ENCODE measurements at regions not wholly inside any gene's neighbourhood (a gene's known extent, or its start where the extent isn't known, plus 50 kb on each side); places are given as distances from the start of the nearest gene placed in this dataset.

- Histone ChIP-seq H3K27ac (no peak overlapping the region), H3K4me3 (no peak overlapping the region), H4K20me1 (ENCODE audit: insufficient read depth, poor library complexity, severe bottlenecking) (no peaks in the 10 kb centered on the region), H3K4me2 (no peak overlapping the region), H3K36me3 (replicated peaks; ENCODE audit: insufficient read depth, low read depth) (no peaks in the 10 kb centered on the region), H3K79me2 (no peaks in the 10 kb centered on the region), H2AFZ (no peak overlapping the region), H3K9me3 (ENCODE audit: low read depth) (no peaks in the 10 kb centered on the region), H3K9me2 (replicated peaks; ENCODE audit: insufficient read depth) (no peaks in the 10 kb centered on the region), H3K4me1 (ENCODE audit: insufficient read depth) (peaks cover 3% of the 10 kb centered on the region), H3K27me3 (no peaks in the 10 kb centered on the region)
- no peak for DNase-seq (ENCODE audit: low spot score)
- no peak for TF ChIP-seq EZH2phosphoT487 (IDR thresholded peaks at IDR 0.05; ENCODE audit: low read depth, severe bottlenecking, unreplicated experiment)
- TF ChIP-seq CTCF (IDR thresholded peaks at IDR 0.05; ENCODE audit: poor library complexity), result no peak
- TF ChIP-seq EZH2 (IDR thresholded peaks at IDR 0.05; ENCODE audit: borderline replicate concordance), result no peak
- WGBS (ENCODE audit: low lambda C conversion rate, missing lambda C conversion rate), result 85% methylated on average over 2 of the region's 2 CpGs
Measured at GRCh38 chr1:14255711-14256110, 342.8 kb upstream of the KAZN start.

GRCh38 chr1:14259191-14259757 is 339.2 kb upstream of the KAZN start:
- TF ChIP-seq CTCF (IDR thresholded peaks at IDR 0.05; ENCODE audit: poor library complexity), result no peak
- TF ChIP-seq EZH2 (IDR thresholded peaks at IDR 0.05; ENCODE audit: borderline replicate concordance), result no peak
- TF ChIP-seq EZH2phosphoT487 (IDR thresholded peaks at IDR 0.05; ENCODE audit: low read depth, severe bottlenecking, unreplicated experiment), result no peak
- no peaks in the 10 kb centered on the region for H3K79me2 ChIP-seq
- no peak overlapping the region for H3K27ac ChIP-seq
- H3K9me2 ChIP-seq (replicated peaks; ENCODE audit: insufficient read depth), result no peaks in the 10 kb centered on the region
- no peaks in the 10 kb centered on the region for H3K27me3 ChIP-seq
- H3K4me1 ChIP-seq (ENCODE audit: insufficient read depth), result no peaks in the 10 kb centered on the region
- H3K9me3 ChIP-seq (ENCODE audit: low read depth), result no peaks in the 10 kb centered on the region
- H2AFZ ChIP-seq, result no peak overlapping the region
- H4K20me1 ChIP-seq (ENCODE audit: insufficient read depth, poor library complexity, severe bottlenecking), result no peaks in the 10 kb centered on the region
- H3K36me3 ChIP-seq (replicated peaks; ENCODE audit: insufficient read depth, low read depth), result no peaks in the 10 kb centered on the region
- no peak overlapping the region for H3K4me2 ChIP-seq
- WGBS (ENCODE audit: low lambda C conversion rate, missing lambda C conversion rate), result 91% methylated on average over 13 of the region's 13 CpGs
- DNase-seq (ENCODE audit: low spot score), result no peak
- H3K4me3 ChIP-seq, result no peak overlapping the region

GRCh38 chr1:14260480-14260879 is 338.0 kb upstream of the KAZN start:
- H3K79me2 ChIP-seq, result no peaks in the 10 kb centered on the region
- H3K4me3 ChIP-seq, result no peak overlapping the region
- no peaks in the 10 kb centered on the region for H3K9me3 ChIP-seq (ENCODE audit: low read depth)
- no peaks in the 10 kb centered on the region for H3K4me1 ChIP-seq (ENCODE audit: insufficient read depth)
- no peak overlapping the region for H3K4me2 ChIP-seq
- no peak for TF ChIP-seq EZH2 (IDR thresholded peaks at IDR 0.05; ENCODE audit: borderline replicate concordance)
- H4K20me1 ChIP-seq (ENCODE audit: insufficient read depth, poor library complexity, severe bottlenecking), result no peaks in the 10 kb centered on the region
- H3K9me2 ChIP-seq (replicated peaks; ENCODE audit: insufficient read depth), result no peaks in the 10 kb centered on the region
- H2AFZ ChIP-seq, result no peak overlapping the region
- DNase-seq (ENCODE audit: low spot score), result no peak
- H3K27me3 ChIP-seq, result no peaks in the 10 kb centered on the region
- no peak overlapping the region for H3K27ac ChIP-seq
- no peaks in the 10 kb centered on the region for H3K36me3 ChIP-seq (replicated peaks; ENCODE audit: insufficient read depth, low read depth)
- WGBS (ENCODE audit: low lambda C conversion rate, missing lambda C conversion rate), result 97% methylated on average over 8 of the region's 8 CpGs

- Histone ChIP-seq H3K9me2 (replicated peaks; ENCODE audit: insufficient read depth) (no peaks in the 10 kb centered on the region), H3K79me2 (no peaks in the 10 kb centered on the region), H3K4me2 (no peak overlapping the region), H3K4me1 (ENCODE audit: insufficient read depth) (no peaks in the 10 kb centered on the region), H2AFZ (no peak overlapping the region), H3K27me3 (no peaks in the 10 kb centered on the region), H3K9me3 (ENCODE audit: low read depth) (no peaks in the 10 kb centered on the region), H4K20me1 (ENCODE audit: insufficient read depth, poor library complexity, severe bottlenecking) (no peaks in the 10 kb centered on the region), H3K36me3 (replicated peaks; ENCODE audit: insufficient read depth, low read depth) (no peaks in the 10 kb centered on the region), H3K4me3 (no peak overlapping the region), H3K27ac (no peak overlapping the region)
- WGBS (ENCODE audit: low lambda C conversion rate, missing lambda C conversion rate), result 69% methylated on average over 11 of the region's 11 CpGs
- DNase-seq (ENCODE audit: low spot score), result no peak
- TF ChIP-seq CTCF (IDR thresholded peaks at IDR 0.05; ENCODE audit: poor library complexity) (no peak), EZH2 (IDR thresholded peaks at IDR 0.05; ENCODE audit: borderline replicate concordance) (no peak), EZH2phosphoT487 (IDR thresholded peaks at IDR 0.05; ENCODE audit: low read depth, severe bottlenecking, unreplicated experiment) (no peak)
Measured at GRCh38 chr1:14261395-14261794, 337.1 kb upstream of the KAZN start.

Measured in hepatocyte (in vitro differentiated cells).